GM18951 (cell line): ENCODE measurements at regions not wholly inside any gene's neighbourhood (a gene's known extent, or its start where the extent isn't known, plus 50 kb on each side); places are given as distances from the start of the nearest gene placed in this dataset.
"Not testable (repeated sequence)": the region's sequence is repeated elsewhere in the genome, so short reads cannot be mapped to it uniquely, and the experiment has no call there.

Source experiments
- POLR2A ChIP-seq: IDR thresholded peaks from 4 replicates; pipeline ENCODE4 v1.6.1; 2011; ENCODE audit warnings: mild to moderate bottlenecking; ENCODE audit not compliant: insufficient read length, insufficient read depth; ENCODE audit errors: extremely low read depth
- in situ Hi-C: fragments of 300-500 bp; cut with MboI; formaldehyde crosslinking; loops from one replicate; pipeline ENCODE4 v1.12.0; 2022; ENCODE audit warnings: low sequenced_read_pairs, mixed read lengths, inconsistent platforms; ENCODE audit not compliant: unreplicated experiment

DNA sequence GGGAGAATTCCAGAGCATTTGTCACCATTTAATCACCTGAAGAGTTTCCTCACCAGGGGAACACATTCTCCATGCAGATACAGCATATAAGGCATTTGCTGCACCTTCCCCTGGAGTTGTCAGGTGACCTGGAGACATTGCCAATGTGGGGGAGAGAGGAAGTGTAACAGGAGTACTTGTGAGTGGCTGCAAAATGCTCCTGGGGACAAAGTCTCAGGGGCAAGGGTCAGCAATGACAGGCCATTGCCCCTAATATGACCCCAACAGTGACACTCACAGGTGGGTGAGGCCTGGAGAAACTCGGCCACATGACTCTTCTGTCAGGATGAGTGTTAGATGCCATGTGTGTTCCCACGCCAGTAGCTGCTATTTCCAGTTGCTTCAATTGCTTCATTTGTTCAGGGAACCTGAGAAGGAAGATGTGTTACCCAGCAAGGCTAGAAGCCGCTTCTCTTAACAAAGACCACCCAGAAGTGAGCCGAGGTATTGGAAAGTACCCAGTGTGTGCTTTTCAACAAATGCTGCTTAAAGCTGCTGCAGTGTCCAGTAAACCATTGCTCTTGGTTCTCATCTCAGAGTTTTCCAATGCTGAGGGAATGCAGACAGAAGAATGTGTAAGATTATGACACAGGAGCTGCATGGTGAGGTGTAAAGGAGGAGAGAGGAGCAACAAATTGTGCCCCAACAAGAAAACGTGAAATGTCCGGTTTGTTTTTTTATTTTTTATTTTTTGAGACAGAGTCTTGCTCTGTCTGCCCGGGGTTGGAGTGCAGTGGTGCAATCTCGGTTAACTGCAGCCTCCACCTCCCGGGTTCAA, 128.2 kb upstream of the SLC44A1 start:
- TF ChIP-seq POLR2A = no peak
- in situ Hi-C loops = no loop called here

DNA sequence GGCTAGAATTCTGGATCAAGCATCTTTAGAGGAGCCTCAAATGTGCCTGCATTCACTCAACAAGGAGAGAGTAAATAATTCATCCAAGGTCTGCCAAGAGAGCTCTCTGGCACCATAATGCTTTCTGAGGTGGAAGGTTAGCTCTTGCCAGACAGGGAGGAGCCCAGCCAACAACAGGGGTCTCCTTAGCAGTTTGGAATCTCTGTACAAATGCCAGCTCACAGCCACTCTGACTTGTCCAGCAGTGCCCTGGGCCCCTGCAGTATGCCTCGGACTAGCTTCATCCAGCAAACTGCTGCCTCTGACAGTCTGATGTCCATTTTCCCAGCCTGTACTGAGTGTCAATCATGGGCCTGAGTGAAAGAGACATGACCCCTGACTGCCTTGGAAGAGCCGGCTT, 127.2 kb upstream of the SLC44A1 start:
- in situ Hi-C loops = no loop called here
- TF ChIP-seq POLR2A = no peak

- in situ Hi-C loops = no loop called here
- TF ChIP-seq POLR2A = no peak
These were observed 125.8 kb upstream of the SLC44A1 start for GRCh38 chr9:105118636-105119035.

GRCh38 chr9:105119156-105119555, 125.3 kb upstream of the SLC44A1 start:
- no peak for TF ChIP-seq POLR2A
- in situ Hi-C loops = no loop called here

- in situ Hi-C loops = no loop called here
- no peak for TF ChIP-seq POLR2A
These were observed 122.5 kb upstream of the SLC44A1 start for GRCh38 chr9:105121861-105122430.

- in situ Hi-C loops = not testable (repeated sequence)
These were observed 119.9 kb upstream of the SLC44A1 start for GRCh38 chr9:105124598-105124997.

DNA sequence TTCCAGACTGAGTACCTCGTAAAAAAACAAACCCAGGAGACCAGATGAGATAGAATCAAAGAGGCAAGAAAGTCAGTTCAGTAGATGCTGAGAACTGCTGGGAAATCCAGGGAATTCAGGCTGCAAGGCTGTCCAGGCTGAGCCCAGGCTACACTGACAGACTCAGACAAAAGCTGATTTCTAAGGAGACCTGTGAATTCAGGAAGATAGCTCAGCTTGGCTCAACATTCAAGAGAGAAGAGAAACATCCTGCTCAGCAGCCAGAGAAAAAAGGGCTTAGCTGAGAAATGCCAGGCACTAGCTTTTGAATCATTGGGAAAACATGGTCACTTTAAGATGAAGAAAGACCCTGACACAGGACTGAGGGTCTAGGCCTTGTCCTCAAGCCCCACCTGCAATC, 118.2 kb upstream of the SLC44A1 start:
- in situ Hi-C loops = no loop called here
- no peak for TF ChIP-seq POLR2A

DNA sequence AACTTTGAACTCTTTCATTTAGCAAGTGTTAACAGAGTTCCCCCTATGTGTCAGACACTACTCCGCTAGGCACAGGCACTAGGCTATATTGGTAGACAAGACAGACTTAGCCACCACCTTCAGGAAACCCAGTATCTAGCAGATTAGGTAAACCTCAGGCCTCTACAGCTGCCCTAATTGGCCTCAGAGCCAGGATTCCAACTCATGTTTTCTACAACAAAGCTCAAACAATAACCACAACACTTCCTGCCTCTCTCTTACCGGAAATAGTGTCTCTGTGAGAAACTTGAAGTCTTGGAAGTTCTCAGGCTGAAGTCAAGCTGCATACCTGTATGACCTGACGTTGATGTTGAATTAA, 116.6 kb upstream of the SLC44A1 start:
- in situ Hi-C loops = no loop called here
- no peak for TF ChIP-seq POLR2A

DNA sequence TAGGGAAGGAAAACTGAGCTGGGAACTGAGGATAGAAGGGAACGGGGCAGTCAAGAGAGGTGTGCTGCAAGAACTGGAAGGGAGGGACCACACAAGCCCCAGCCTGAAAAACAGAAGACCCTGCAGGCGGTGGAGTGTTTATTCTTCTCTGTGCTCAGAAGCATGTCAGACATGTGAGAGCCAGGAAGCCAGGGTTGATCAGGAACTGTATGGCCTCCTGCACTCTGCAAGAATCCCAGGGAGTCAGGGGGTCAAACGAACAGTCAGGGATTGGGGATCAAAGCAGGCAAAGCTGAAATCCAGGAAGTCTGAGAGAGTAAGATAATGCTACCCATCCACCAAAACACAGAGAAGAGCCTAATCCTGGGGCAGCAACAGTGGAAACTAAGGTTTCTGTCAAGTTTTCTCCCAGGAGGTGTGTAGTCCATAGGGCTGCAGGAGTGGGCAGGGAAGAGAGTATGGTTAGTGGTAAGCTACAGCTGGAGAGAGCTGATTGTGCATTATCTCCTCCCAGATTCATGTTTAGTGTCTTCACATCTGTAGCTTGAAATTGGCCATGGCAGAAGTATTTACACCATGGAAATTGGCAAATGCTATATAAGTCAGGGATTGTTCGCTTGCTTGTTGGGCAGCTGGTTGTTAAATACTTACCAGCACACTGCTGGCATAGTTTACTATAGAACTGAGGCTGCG, 115.4 kb upstream of the SLC44A1 start:
- in situ Hi-C loops = no loop called here
- no peak for TF ChIP-seq POLR2A

- in situ Hi-C loops = no loop called here
- no peak for TF ChIP-seq POLR2A
These were observed 114.7 kb upstream of the SLC44A1 start for GRCh38 chr9:105129731-105130130.

DNA sequence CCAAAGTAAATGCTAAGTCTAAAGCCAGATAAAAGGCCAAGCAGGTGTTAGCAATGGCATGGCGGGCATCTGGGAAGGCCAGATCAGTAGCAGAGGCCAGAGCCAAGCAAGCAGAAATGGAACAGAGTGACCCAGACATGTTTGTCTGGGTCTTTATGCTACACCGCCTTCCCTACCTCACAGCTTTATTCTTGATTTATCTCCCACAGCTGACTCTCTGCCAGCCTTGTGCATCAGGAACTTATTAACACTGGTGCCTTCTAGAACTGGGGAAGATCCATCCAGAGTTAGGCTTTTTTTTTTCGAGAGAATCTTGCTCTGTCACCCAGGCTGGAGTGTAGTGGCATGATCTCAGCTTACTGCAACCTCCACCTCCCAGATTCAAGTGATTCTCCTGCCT, 112.5 kb upstream of the SLC44A1 start:
- in situ Hi-C loops = no loop called here
- TF ChIP-seq POLR2A = no peak

GRCh38 chr9:105132606-105133005, 111.8 kb upstream of the SLC44A1 start:
- no peak for TF ChIP-seq POLR2A
- in situ Hi-C loops = no loop called here

DNA sequence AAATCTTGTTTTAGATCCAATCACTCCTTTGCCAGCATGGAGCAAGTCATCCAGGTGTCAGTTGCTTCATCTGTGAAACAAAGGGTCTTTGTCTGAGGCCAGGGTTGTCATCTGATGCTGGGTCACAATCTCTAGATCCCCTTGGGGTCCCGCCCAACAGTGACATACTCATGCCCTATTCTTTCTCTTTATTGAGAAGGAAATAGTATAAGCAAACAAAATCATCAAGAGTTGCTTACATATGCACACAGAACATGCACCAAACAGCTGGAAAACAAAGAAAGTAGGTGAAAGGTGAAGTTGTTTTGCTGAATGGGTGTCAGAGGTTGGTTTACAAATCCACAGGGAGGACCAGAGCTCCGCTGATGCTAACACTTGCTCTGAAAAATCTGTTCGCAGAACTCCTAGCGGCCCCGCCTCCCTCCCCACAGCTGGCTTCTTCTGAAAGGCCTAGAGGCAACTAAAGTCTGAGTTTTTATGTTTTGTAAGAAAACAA, 106.1 kb upstream of the SLC44A1 start:
- in situ Hi-C loops = no loop called here

More for the DNA sequence above, 106.1 kb upstream of the SLC44A1 start:
- no peak for TF ChIP-seq POLR2A
